HFF-Myc (cell line): ENCODE measurements at regions not wholly inside any gene's neighbourhood (a gene's known extent, or its start where the extent isn't known, plus 50 kb on each side); places are given as distances from the start of the nearest gene placed in this dataset.

Experiments used
- DNase-seq: peaks from one replicate; pipeline ENCODE4 v3.0.0-alpha.2; 2011; ENCODE audit warnings: low read depth; ENCODE audit errors: extremely low read depth
- H3K4me3 ChIP-seq: replicated peaks from 2 replicates; pipeline ENCODE4 v1.5.1; 2011; ENCODE audit warnings: low read depth, mild to moderate bottlenecking, control low read depth, low read length
- TF ChIP-seq, protein P1 (sequence below): IDR thresholded peaks from 2 replicates; pipeline ENCODE4 v1.5.1; 2012; ENCODE audit warnings: mild to moderate bottlenecking, low read depth, low read length, control low read depth; ENCODE audit errors: missing control alignments

GRCh38 chr4:29037501-29037900, 1682.7 kb upstream of the PCDH7 start:
- DNase-seq = no peak
- no peak overlapping the region for H3K4me3 ChIP-seq
- TF ChIP-seq, protein P1, sequence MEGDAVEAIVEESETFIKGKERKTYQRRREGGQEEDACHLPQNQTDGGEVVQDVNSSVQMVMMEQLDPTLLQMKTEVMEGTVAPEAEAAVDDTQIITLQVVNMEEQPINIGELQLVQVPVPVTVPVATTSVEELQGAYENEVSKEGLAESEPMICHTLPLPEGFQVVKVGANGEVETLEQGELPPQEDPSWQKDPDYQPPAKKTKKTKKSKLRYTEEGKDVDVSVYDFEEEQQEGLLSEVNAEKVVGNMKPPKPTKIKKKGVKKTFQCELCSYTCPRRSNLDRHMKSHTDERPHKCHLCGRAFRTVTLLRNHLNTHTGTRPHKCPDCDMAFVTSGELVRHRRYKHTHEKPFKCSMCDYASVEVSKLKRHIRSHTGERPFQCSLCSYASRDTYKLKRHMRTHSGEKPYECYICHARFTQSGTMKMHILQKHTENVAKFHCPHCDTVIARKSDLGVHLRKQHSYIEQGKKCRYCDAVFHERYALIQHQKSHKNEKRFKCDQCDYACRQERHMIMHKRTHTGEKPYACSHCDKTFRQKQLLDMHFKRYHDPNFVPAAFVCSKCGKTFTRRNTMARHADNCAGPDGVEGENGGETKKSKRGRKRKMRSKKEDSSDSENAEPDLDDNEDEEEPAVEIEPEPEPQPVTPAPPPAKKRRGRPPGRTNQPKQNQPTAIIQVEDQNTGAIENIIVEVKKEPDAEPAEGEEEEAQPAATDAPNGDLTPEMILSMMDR = no peak

DNA sequence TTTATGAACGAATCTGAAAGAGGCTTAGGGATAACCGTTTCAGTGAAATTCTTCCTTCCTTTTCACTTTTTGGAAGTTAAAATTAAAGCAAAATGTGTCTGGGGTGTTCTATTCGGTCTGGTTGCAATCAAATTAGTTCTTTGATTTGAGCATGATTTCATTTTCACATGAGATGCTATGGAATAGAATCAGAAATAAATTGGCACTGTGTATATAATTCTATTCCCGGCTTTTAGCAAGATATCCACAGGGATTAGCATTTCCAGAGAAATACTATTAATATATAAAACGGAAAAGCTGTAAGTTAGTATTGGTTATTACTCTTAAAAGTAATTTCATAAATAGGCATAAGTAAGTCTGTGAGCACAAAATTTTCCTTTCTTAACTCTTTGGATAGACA, 1676.8 kb upstream of the PCDH7 start:
- TF ChIP-seq, protein P1 = no peak
- no peak overlapping the region for H3K4me3 ChIP-seq
- no peak for DNase-seq

DNA sequence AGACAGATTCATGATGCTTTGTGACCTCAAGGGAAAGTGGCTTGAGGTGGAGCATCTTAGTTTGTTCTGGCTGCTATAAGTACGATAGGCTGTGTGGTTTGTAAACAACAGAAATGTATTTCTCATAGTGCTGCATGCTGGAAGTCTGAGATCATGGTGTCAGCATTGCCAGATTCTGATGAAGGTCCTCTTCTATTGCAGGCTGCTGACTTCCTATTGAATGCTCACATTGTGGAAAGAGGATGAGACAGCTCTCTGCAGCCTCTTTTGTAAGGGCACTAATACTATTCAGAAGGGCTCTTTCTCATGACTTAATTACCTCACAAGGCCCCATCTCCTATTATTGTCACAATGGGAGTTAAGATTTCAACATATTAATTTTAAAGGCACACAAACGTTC, 1674.0 kb upstream of the PCDH7 start:
- no peak overlapping the region for H3K4me3 ChIP-seq
- TF ChIP-seq, protein P1 = no peak
- DNase-seq = no peak

- DNase-seq = no peak
- no peak overlapping the region for H3K4me3 ChIP-seq
- TF ChIP-seq, protein P1 = no peak
Observed at GRCh38 chr4:29046781-29047180, 1673.4 kb upstream of the PCDH7 start.

DNA sequence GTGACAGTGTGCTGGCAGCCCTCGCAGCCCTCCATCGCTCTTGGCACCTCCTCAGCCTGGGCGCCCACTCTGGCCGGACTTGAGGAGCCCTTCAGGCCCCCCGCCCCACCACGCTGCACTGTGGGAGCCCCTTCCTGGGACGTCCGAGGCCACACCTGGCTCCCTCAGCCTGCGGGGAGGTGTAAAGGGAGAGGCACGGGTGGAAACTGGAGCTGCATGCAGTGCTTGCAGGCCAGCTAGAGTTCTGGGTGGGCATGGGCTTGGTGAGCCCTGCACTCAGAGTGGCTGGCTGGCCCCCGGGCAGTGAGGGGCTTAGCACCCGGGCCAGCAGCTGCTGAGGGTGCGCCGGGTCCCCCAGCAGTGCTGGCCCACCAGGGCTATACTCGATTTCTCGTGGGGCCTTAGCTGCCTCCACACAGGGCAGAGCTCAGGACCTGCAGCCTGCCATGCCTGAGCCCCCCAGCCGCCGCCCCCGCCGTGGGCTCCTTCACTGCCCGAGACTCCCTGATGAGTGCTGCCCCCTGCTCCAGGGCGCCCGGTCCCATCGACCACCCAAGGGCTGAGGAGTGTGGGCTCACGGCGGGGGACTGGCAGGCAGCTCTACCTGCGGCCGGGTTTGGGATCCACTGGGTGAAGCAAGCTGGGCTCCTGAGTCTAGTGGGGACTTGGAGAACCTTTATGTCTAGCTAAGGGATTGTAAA, 1672.7 kb upstream of the PCDH7 start:
- DNase-seq = no peak
- TF ChIP-seq, protein P1 = no peak
- H3K4me3 ChIP-seq = no peak overlapping the region

GRCh38 chr4:29051381-29051965, 1668.7 kb upstream of the PCDH7 start:
- TF ChIP-seq, protein P1 = no peak
- DNase-seq = no peak
- no peak overlapping the region for H3K4me3 ChIP-seq
